GM12891 (cell line): ENCODE measurements at regions not wholly inside any gene's neighbourhood (a gene's known extent, or its start where the extent isn't known, plus 50 kb on each side); places are given as distances from the start of the nearest gene placed in this dataset.

Experiments
- PAX5 ChIP-seq: IDR thresholded peaks from 2 replicates; pipeline ENCODE4 v1.6.1; 2011; ENCODE audit warnings: low read length, moderate library complexity, mild to moderate bottlenecking; ENCODE audit not compliant: insufficient read depth, severe bottlenecking
- POLR2A ChIP-seq: IDR thresholded peaks from 2 replicates; pipeline ENCODE4 v1.6.1; 2011; ENCODE audit warnings: low read depth, low read length, control low read depth
- POLR2AphosphoS5 ChIP-seq: IDR thresholded peaks from 2 replicates; pipeline ENCODE4 v1.6.1; 2011; ENCODE audit warnings: low read depth, low read length, control low read depth
- TAF1 ChIP-seq: IDR thresholded peaks from 2 replicates; pipeline ENCODE4 v1.6.1; 2011; ENCODE audit warnings: low read depth, low read length, control low read depth

DNA sequence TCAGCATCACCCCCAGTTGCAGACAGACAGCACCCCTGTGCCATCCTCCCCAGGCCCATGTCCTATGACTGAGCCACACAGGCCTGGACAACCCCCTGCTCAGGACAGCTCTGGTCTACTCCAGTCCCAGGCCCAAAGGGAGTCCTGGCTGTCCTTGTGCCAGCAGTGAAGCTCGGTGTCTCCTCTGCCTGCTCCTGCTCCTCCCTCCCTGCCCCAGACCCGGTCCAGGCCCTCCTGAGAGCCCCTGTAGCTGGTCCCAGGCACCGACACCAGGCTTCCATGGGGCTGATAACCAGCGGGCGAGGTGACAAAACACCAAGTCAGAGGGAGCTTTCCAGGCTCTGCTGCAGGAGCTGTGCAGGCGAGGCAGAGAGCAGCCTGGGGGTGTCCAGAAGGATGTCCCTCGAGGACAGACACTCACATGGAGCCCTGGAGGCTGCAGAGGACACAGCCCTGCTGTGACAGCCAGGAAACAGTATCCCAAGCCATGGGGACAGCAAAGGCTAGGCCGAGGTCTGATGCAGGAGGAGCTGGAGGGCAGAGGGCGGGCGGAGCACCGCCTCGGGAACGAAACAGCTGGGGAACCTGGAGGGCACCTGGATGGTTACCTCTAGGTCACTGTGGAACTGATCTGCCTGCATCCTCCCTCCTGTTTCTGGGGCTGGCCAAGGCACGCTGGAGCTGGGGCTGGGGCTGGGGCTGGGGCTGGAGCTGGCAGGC lies 103.8 kb upstream of the PRR20G start:
- no peak for TF ChIP-seq POLR2A
- no peak for TF ChIP-seq POLR2AphosphoS5
- no peak for TF ChIP-seq TAF1
- TF ChIP-seq PAX5, result no peak
